SU-DHL-6 (cell line): ENCODE measurements at regions not wholly inside any gene's neighbourhood (a gene's known extent, or its start where the extent isn't known, plus 50 kb on each side); places are given as distances from the start of the nearest gene placed in this dataset.

ENCODE experiments used
- H2AFZ ChIP-seq: fragments of 200-600 bp; sonication (generic); 2 replicates; pipeline ENCODE4 v1.6.1; 2014; ENCODE audit warnings: low read depth, mild to moderate bottlenecking, moderate library complexity, mixed read lengths, antibody characterized with exemption, low read length; ENCODE audit not compliant: severe bottlenecking
- H3F3A ChIP-seq: fragments of 200-600 bp; shearing (Covaris generic); 2 replicates; pipeline ENCODE4 v1.6.0; 2016; ENCODE audit warnings: antibody characterized with exemption, mild to moderate bottlenecking; ENCODE audit not compliant: insufficient read depth
- H3K27ac ChIP-seq: fragments of 200-600 bp; sonication (generic); 2 replicates; pipeline ENCODE4 v1.5.1; 2016; ENCODE audit warnings: low read depth, mild to moderate bottlenecking, low read length, moderate library complexity, mixed read lengths
- H3K27me3 ChIP-seq: fragments of 200-600 bp; sonication (generic), shearing (Covaris generic); 2 replicates; pipeline ENCODE4 v1.6.0; 2014; ENCODE audit warnings: mild to moderate bottlenecking, low read length
- H3K36me3 ChIP-seq: fragments of 200-600 bp; sonication (generic); 2 replicates; pipeline ENCODE4 v1.6.1; 2014; ENCODE audit warnings: mild to moderate bottlenecking, low read length, mixed read lengths
- H3K4me2 ChIP-seq: fragments of 300-600, 200-600 bp; shearing (Covaris generic), sonication (generic); 2 replicates; pipeline ENCODE4 v1.6.0; 2014; ENCODE audit warnings: low read length, low read depth, mild to moderate bottlenecking; ENCODE audit not compliant: poor library complexity, severe bottlenecking
- H3K4me3 ChIP-seq: fragments of 200-600 bp; sonication (generic); 2 replicates; pipeline ENCODE4 v1.5.1; 2014; ENCODE audit warnings: antibody characterized with exemption, low read length, mild to moderate bottlenecking, mixed read lengths; ENCODE audit not compliant: insufficient read depth, poor library complexity, severe bottlenecking
- H3K79me2 ChIP-seq: fragments of 200-600 bp; sonication (generic); 2 replicates; pipeline ENCODE4 v1.6.1; 2014; ENCODE audit warnings: mild to moderate bottlenecking, low read length, moderate library complexity; ENCODE audit not compliant: insufficient read depth
- H3K9ac ChIP-seq: fragments of 200-600 bp; sonication (generic); 2 replicates; pipeline ENCODE4 v1.7.0; 2014; ENCODE audit warnings: mild to moderate bottlenecking, low read length
- H3K9me2 ChIP-seq: fragments of 200-600 bp; sonication (generic); replicated peaks from 2 replicates; pipeline ENCODE4 v1.6.1; 2014; ENCODE audit warnings: low read length; ENCODE audit not compliant: insufficient read depth
- H3K9me3 ChIP-seq: fragments of 200-600 bp; sonication (generic); 2 replicates; pipeline ENCODE4 v1.6.1; 2014; ENCODE audit warnings: low read length, mixed read lengths; ENCODE audit not compliant: insufficient read depth
- H4K20me1 ChIP-seq: fragments of 200-600 bp; sonication (generic); 2 replicates; pipeline ENCODE4 v1.6.1; 2014; ENCODE audit warnings: low read depth, mild to moderate bottlenecking, antibody characterized with exemption, low read length, moderate library complexity, mixed read lengths
- CTCF ChIP-seq: fragments of 200-600 bp; sonication (generic); IDR thresholded peaks from one replicate; pipeline ENCODE4 v1.5.1; 2017; ENCODE audit warnings: antibody characterized with exemption, mild to moderate bottlenecking, low read length, moderate library complexity; ENCODE audit not compliant: insufficient read depth, poor library complexity, severe bottlenecking
- EZH2phosphoT487 ChIP-seq: fragments of 200-600 bp; sonication (generic), shearing (Covaris generic); conservative IDR thresholded peaks from 2 replicates; pipeline ENCODE4 v1.6.1; 2018; ENCODE audit warnings: mild to moderate bottlenecking, antibody characterized with exemption, low read length, moderate library complexity, mixed read lengths

- no peak overlapping the region for H3K4me2 ChIP-seq
- no peak overlapping the region for H2AFZ ChIP-seq
- no peaks in the 10 kb centered on the region for H3K9me2 ChIP-seq
- no peaks in the 10 kb centered on the region for H4K20me1 ChIP-seq
- H3K9me3 ChIP-seq: no peaks in the 10 kb centered on the region
- no peaks in the 10 kb centered on the region for H3K27me3 ChIP-seq
- no peak overlapping the region for H3K9ac ChIP-seq
- H3K4me3 ChIP-seq: no peak overlapping the region
- H3K79me2 ChIP-seq: no peaks in the 10 kb centered on the region
- no peak overlapping the region for H3K27ac ChIP-seq
- TF ChIP-seq CTCF (peak; percentile 31), EZH2phosphoT487 (no peak)
- H3K36me3 ChIP-seq: no peaks in the 10 kb centered on the region
- H3F3A ChIP-seq: no peaks in the 10 kb centered on the region
Observed at GRCh38 chr14:30330445-30330844, 228.5 kb upstream of the G2E3 start.

GRCh38 chr14:30331030-30331429, 227.9 kb upstream of the G2E3 start:
- no peaks in the 10 kb centered on the region for H3F3A ChIP-seq
- H4K20me1 ChIP-seq: no peaks in the 10 kb centered on the region
- no peaks in the 10 kb centered on the region for H3K79me2 ChIP-seq
- no peaks in the 10 kb centered on the region for H3K9me2 ChIP-seq
- H3K27me3 ChIP-seq: no peaks in the 10 kb centered on the region
- H3K4me2 ChIP-seq: no peak overlapping the region
- no peaks in the 10 kb centered on the region for H3K9me3 ChIP-seq
- no peak overlapping the region for H3K4me3 ChIP-seq
- H3K27ac ChIP-seq: no peak overlapping the region
- TF ChIP-seq EZH2phosphoT487 (no peak), CTCF (no peak)
- H3K9ac ChIP-seq: no peak overlapping the region
- H2AFZ ChIP-seq: no peak overlapping the region
- no peaks in the 10 kb centered on the region for H3K36me3 ChIP-seq

- H3F3A ChIP-seq: no peaks in the 10 kb centered on the region
- H4K20me1 ChIP-seq: no peaks in the 10 kb centered on the region
- no peak overlapping the region for H3K4me3 ChIP-seq
- H3K9ac ChIP-seq: no peak overlapping the region
- no peak overlapping the region for H3K27ac ChIP-seq
- no peak overlapping the region for H3K4me2 ChIP-seq
- no peaks in the 10 kb centered on the region for H3K9me2 ChIP-seq
- H3K27me3 ChIP-seq: no peaks in the 10 kb centered on the region
- no peaks in the 10 kb centered on the region for H3K36me3 ChIP-seq
- H2AFZ ChIP-seq: no peak overlapping the region
- TF ChIP-seq CTCF (no peak), EZH2phosphoT487 (no peak)
- no peaks in the 10 kb centered on the region for H3K79me2 ChIP-seq
- H3K9me3 ChIP-seq: no peaks in the 10 kb centered on the region
Observed at GRCh38 chr14:30332374-30332773, 226.6 kb upstream of the G2E3 start.
